HG03025 (cell line): ENCODE measurements at regions not wholly inside any gene's neighbourhood (a gene's known extent, or its start where the extent isn't known, plus 50 kb on each side); places are given as distances from the start of the nearest gene placed in this dataset.

Experiments used
- ATAC-seq: cut with Tn5 transposase; IDR thresholded peaks from one replicate; pipeline ENCODE4 v1.9.1; 2021; ENCODE audit warnings: mild to moderate bottlenecking, moderate library complexity; ENCODE audit not compliant: unreplicated experiment, low FRiP score

DNA sequence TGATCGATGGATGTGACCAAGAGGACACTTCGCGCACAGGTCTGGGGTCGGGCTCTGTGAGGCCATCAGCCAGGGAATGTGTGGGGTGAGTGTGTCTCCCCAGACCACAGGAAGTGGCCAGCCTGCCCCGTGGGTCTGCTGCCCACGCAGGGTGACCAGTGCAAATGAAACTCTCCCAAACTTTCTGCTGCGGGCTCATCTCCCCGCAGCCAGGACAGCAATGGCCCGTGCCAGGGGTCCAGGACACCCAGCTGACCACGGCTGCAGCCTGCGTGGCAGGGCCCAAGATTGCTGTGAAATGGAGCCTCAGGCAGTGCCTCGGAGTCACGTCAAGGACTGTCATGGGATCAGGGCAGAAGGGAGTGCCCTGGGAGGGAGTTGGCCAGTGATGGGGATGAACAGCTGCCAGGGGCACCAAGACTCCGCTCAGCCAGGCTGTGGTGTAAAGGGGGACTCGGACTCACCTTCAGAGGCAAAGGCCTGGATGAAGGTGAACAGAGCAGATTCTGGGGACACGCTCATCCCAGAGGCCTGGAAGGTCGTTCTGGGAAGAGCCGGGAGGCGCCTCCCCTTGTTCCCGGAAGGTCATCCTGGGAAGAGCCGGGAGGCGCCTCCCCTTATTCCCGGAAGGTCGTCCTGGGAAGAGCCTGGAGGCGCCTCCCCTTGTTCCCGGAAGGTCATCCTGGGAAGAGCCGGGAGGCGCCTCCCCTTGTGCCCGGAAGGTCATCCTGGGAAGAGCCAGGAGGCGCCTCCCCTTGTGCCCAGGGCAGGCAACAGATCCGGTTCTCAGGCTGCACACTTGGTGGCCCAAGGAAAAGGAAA, 252.6 kb downstream of the BRD1 start:
- ATAC-seq: no peak

DNA sequence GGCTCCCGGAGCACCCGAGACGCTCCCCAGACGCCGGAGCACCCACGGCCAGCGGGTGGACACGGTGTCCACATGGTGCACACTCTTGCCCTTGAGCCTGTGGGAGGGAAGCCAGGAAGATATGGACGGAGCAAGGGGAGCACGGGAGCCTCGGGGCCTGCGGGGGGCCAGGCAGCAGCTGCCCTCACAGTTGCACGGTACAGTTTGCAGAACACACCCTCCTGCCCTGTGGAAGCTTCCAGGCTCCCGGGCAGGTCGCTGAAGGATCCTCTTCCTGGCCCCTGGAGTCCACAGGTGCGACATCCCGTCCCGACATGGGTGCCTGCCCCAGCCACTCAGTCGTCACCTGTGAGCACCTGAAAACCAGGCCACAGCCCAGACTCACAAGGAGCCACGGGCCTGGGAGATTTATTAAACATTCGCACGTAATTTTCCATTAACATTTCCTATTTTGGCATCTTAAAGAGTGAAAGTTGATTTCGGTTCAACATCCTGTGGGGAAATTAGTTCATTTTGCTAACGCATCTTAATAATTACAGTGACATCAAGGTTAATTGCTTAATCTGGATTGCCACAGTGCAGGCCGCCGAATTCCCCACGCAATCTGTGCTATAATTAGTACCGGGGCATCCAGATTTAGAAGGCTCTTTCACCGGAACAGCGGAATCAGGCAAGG, 253.3 kb downstream of the BRD1 start:
- no peak for ATAC-seq

DNA sequence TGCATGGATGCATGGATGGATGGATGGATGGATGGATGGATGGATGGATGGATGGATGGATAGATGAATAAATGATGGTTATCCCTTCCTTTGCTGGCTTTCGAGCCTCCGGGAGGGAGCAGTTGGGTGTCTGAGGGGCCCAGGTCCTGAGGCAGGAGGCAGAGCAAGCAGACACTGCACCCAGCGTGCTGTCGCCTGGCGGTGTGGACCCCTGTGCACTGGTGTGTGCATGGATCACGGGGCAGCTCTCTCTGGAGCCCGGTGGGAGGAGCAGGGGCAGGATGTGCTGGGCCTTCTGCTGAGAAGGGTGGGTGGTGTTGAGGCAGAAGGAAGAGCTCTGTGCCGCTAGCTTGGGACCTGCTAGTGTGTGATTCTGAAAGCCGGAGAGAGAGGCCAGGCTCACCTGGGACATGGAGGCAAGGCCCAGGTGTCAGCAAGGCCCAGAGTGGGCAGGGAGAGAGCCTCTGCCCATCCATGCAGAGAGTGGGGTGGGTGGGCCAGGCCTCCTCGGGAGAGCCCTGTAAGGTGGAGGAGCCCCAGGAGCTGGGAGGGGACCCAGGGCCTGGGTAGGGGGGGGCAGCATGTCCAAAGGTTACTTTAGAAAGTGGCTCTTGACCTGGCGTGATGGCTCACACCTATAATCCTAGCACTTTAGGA, 254.4 kb downstream of the BRD1 start:
- ATAC-seq: no peak

GRCh38 chr22:49571326-49571725, 256.3 kb downstream of the BRD1 start:
- ATAC-seq: no peak

GRCh38 chr22:49570032-49570848, 257.4 kb downstream of the BRD1 start:
- ATAC-seq: no peak

GRCh38 chr22:49569286-49570031, 258.2 kb downstream of the BRD1 start:
- ATAC-seq: no peak

GRCh38 chr22:49568751-49569285, 258.9 kb downstream of the BRD1 start:
- ATAC-seq: no peak

GRCh38 chr22:49567899-49568750, 259.5 kb downstream of the BRD1 start:
- ATAC-seq: no peak

- ATAC-seq: no peak
These were observed 261.0 kb downstream of the BRD1 start for GRCh38 chr22:49566693-49567092.

GRCh38 chr22:49566141-49566541, 261.5 kb downstream of the BRD1 start:
- no peak for ATAC-seq

GRCh38 chr22:49565516-49565855, 262.2 kb downstream of the BRD1 start:
- ATAC-seq: no peak

- ATAC-seq: no peak
These were observed 262.8 kb downstream of the BRD1 start for GRCh38 chr22:49564666-49565515.

DNA sequence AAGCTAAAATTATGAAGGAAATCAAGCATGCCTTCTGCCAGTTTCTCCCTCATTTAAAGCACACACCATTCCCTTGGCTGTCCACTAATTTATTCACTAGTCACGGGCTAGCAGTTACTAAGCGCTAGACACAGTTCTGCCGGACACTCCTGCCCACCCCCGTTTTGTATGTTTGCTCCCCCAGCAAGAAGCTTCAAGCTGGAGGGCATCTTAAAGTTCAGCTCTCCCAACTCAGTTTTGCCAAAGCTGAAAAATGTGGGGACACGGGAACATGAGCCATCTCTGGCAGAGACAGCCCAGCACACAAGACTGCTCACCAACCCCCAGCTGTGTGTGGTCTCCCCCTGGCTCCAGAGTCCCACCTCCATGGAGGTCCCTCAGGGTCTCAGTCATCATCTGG, 263.6 kb downstream of the BRD1 start:
- ATAC-seq: no peak

DNA sequence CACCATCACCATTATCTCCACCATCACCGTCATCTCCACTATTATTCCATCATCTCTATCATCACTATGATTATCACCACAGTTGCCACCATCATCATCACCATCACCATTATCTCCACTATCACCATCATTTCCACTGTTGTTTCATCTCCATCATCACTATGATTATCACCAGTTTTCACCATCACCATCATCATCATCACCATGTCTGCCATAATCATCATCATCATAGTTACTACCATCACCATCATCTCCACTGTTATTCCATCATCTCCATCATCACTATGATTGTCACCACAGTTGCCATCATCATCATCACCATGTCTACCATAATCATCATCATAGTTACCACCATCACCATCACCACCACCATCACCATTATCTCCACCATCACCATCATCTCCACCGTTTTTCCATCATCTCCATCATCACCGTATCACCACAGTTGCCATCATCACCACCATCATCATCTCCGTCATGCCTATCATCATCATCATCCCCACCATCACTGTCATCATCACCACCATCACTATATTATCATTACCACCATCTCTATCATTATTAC, 264.9 kb downstream of the BRD1 start:
- ATAC-seq: no peak

DNA sequence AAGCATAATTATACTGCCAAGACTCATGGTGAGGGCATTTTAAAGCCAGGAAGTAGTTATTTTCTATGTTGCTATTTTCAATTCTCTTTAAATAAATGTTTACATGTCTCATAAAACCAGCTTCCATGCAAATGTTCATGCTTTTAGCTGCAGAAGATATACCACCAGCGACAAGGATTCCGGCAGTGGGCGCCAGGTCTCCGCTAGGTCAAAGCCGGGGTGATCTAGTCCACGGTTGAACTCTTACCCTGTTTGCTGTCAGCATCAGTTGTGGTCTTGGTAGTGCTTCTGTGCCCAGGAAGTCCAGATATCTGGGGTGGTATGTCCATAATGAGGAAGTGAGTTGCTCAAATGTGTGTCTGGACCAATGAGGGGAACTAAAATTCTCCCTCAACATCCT, 265.7 kb downstream of the BRD1 start:
- ATAC-seq: no peak

GRCh38 chr22:49561338-49561737, 266.3 kb downstream of the BRD1 start:
- no peak for ATAC-seq

DNA sequence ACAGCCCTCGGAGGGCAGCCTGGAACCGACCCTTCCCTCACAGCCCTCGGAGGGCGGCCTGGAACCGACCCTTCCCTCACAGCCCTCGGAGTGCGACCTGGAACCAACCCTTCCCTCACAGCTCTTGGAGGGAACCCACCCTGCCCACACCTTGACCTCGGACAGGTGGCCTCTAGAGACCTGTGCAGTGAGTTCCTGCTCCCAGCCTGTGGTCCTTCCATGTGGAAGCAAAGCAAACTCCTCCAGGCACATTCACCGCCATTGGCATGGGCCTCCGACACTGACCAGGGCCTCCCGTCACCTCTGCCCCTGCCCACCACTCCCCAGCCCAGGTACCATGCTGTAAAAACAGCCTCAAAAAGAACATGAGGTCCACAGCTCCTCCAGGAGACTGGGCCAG, 272.1 kb downstream of the BRD1 start:
- ATAC-seq: no peak

- ATAC-seq: no peak
These were observed 272.9 kb downstream of the BRD1 start for GRCh38 chr22:49554741-49555140.
